ENCODE measurements at regions not wholly inside any gene's neighbourhood (a gene's known extent, or its start where the extent isn't known, plus 50 kb on each side); places are given as distances from the start of the nearest gene placed in this dataset.

- TF ChIP-seq POLR2A (IDR thresholded peaks at IDR 0.05), result no peak
- TF ChIP-seq, protein P1, sequence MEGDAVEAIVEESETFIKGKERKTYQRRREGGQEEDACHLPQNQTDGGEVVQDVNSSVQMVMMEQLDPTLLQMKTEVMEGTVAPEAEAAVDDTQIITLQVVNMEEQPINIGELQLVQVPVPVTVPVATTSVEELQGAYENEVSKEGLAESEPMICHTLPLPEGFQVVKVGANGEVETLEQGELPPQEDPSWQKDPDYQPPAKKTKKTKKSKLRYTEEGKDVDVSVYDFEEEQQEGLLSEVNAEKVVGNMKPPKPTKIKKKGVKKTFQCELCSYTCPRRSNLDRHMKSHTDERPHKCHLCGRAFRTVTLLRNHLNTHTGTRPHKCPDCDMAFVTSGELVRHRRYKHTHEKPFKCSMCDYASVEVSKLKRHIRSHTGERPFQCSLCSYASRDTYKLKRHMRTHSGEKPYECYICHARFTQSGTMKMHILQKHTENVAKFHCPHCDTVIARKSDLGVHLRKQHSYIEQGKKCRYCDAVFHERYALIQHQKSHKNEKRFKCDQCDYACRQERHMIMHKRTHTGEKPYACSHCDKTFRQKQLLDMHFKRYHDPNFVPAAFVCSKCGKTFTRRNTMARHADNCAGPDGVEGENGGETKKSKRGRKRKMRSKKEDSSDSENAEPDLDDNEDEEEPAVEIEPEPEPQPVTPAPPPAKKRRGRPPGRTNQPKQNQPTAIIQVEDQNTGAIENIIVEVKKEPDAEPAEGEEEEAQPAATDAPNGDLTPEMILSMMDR (IDR thresholded peaks at IDR 0.05), result no peak
- no peak for TF ChIP-seq POLR2AphosphoS5 (IDR thresholded peaks at IDR 0.05)
Measured at GRCh38 chr15:79601405-79602086, 169.4 kb downstream of the MINAR1 start.

Data from upper lobe of left lung (tissue), 4 donors.